HepG2 (cell line): ENCODE measurements at regions not wholly inside any gene's neighbourhood (a gene's known extent, or its start where the extent isn't known, plus 50 kb on each side); places are given as distances from the start of the nearest gene placed in this dataset.

Source experiments
- ATF7 ChIP-seq, 2 experiments: fragments of 450-650 bp in 1 of 2; sonication (generic) in 1 of 2; formaldehyde crosslinking in 1 of 2; IDR thresholded peaks; 2 replicates each; pipeline versions ENCODE4 v1.4.0 to v1.6.1; 2016 to 2020; ENCODE audit warnings: antibody characterized with exemption in 1 of 2, mild to moderate bottlenecking in 1 of 2, missing genetic modification reagents in 1 of 2
- CTCF ChIP-seq: sonication (generic); formaldehyde crosslinking; IDR thresholded peaks from 2 replicates; pipeline ENCODE4 v1.5.0; 2020; ENCODE audit warnings: mild to moderate bottlenecking, missing genetic modification reagents, moderate library complexity
- FOXP1 ChIP-seq, 2 experiments: fragments of 450-650 bp in 1 of 2; IDR thresholded peaks; 2 replicates each; pipeline ENCODE4 v1.6.1; 2017 to 2018; ENCODE audit warnings: antibody characterized with exemption in 1 of 2
- JDP2 ChIP-seq: sonication (generic); formaldehyde crosslinking; IDR thresholded peaks from 2 replicates; pipeline ENCODE4 v1.8.1; 2022; ENCODE audit warnings: missing genetic modification reagents, borderline replicate concordance
- MTF1 ChIP-seq: sonication (generic); formaldehyde crosslinking; IDR thresholded peaks from 2 replicates; pipeline ENCODE4 v1.5.0; 2020; ENCODE audit warnings: missing genetic modification reagents
- NKX3-1 ChIP-seq: sonication (generic); formaldehyde crosslinking; IDR thresholded peaks from 2 replicates; pipeline ENCODE4 v1.5.0; 2020; ENCODE audit warnings: missing genetic modification reagents
- PAX8 ChIP-seq: sonication (generic); formaldehyde crosslinking; IDR thresholded peaks from 2 replicates; pipeline ENCODE4 v1.8.0; 2022; ENCODE audit warnings: mild to moderate bottlenecking, missing genetic modification reagents, borderline replicate concordance
- POLR2AphosphoS5 ChIP-seq: IDR thresholded peaks from 2 replicates; pipeline ENCODE4 v1.6.1; 2012; ENCODE audit warnings: low read depth, low read length
- SP4 ChIP-seq: sonication (generic); formaldehyde crosslinking; IDR thresholded peaks from 2 replicates; pipeline ENCODE4 v1.8.1; 2023; ENCODE audit warnings: mild to moderate bottlenecking, missing genetic modification reagents
- TAF1 ChIP-seq: sonication (generic); formaldehyde crosslinking; IDR thresholded peaks from 2 replicates; pipeline ENCODE4 v1.4.0; 2020; ENCODE audit warnings: missing genetic modification reagents
- ZEB1 ChIP-seq: IDR thresholded peaks from 2 replicates; pipeline ENCODE4 v1.6.1; 2012; ENCODE audit warnings: mild to moderate bottlenecking, low read depth, inconsistent platforms; ENCODE audit not compliant: insufficient replicate concordance
- ZNF883 ChIP-seq: sonication (generic); formaldehyde crosslinking; IDR thresholded peaks from 2 replicates; pipeline ENCODE4 v1.5.1; 2020; ENCODE audit warnings: mild to moderate bottlenecking, missing genetic modification reagents; ENCODE audit errors: not compliant biosample characterization

- TF ChIP-seq SP4 (CRISPR knock-in tag) (no peak), POLR2AphosphoS5 (no peak), NKX3-1 (no peak), FOXP1 (IDR thresholded peaks at IDR 0.05) (no peak), FOXP1 (CRISPR knock-in tag; IDR thresholded peaks at IDR 0.05) (no peak), CTCF (CRISPR knock-in tag) (no peak), MTF1 (CRISPR knock-in tag) (no peak), PAX8 (CRISPR knock-in tag) (no peak), TAF1 (CRISPR knock-in tag) (no peak), ZEB1 (no peak), JDP2 (no peak), ZNF883 (CRISPR knock-in tag) (no peak), ATF7 (IDR thresholded peaks at IDR 0.05) (no peak), ATF7 (CRISPR knock-in tag; IDR thresholded peaks at IDR 0.05) (no peak)
Measured at GRCh38 chr10:109480836-109481235, 442.5 kb downstream of the XPNPEP1 start.
